ENCODE measurements at regions not wholly inside any gene's neighbourhood (a gene's known extent, or its start where the extent isn't known, plus 50 kb on each side); places are given as distances from the start of the nearest gene placed in this dataset.

- DNase-seq (ENCODE audit: low spot score), result no peak
Measured at GRCh38 chr15:69656271-69657030, 203.8 kb downstream of the RPLP1 start.

GRCh38 chr15:69657626-69658025, 205.0 kb downstream of the RPLP1 start:
- DNase-seq (ENCODE audit: low spot score), result no peak
- ATAC-seq (ENCODE audit: low FRiP score), result no peak
- TF ChIP-seq CTCF (IDR thresholded peaks at IDR 0.05), result no peak

More at GRCh38 chr15:69656271-69657030, 203.8 kb downstream of the RPLP1 start:
- no peak for TF ChIP-seq CTCF (IDR thresholded peaks at IDR 0.05)
- ATAC-seq (ENCODE audit: low FRiP score), result no peak

- no peak for ATAC-seq (ENCODE audit: low FRiP score)
- TF ChIP-seq CTCF (IDR thresholded peaks at IDR 0.05), result no peak
Measured at GRCh38 chr15:69658411-69658945, 205.9 kb downstream of the RPLP1 start.

GRCh38 chr15:69659454-69660050, 206.9 kb downstream of the RPLP1 start:
- no peak for TF ChIP-seq CTCF (IDR thresholded peaks at IDR 0.05)
- ATAC-seq (ENCODE audit: low FRiP score) (no peak), DNase-seq (ENCODE audit: low spot score) (no peak)

More at GRCh38 chr15:69658411-69658945, 205.9 kb downstream of the RPLP1 start:
- DNase-seq (ENCODE audit: low spot score), result no peak

GRCh38 chr15:69660114-69660513, 207.5 kb downstream of the RPLP1 start:
- no peak for ATAC-seq (ENCODE audit: low FRiP score)
- TF ChIP-seq CTCF (IDR thresholded peaks at IDR 0.05), result no peak
- DNase-seq (ENCODE audit: low spot score), result no peak

GRCh38 chr15:69660658-69661405, 208.2 kb downstream of the RPLP1 start:
- no peak for DNase-seq (ENCODE audit: low spot score)

More at GRCh38 chr15:69660658-69661405, 208.2 kb downstream of the RPLP1 start:
- no peak for TF ChIP-seq CTCF (IDR thresholded peaks at IDR 0.05)
- ATAC-seq (ENCODE audit: low FRiP score), result no peak
